HepG2 (cell line): ENCODE measurements at regions not wholly inside any gene's neighbourhood (a gene's known extent, or its start where the extent isn't known, plus 50 kb on each side); places are given as distances from the start of the nearest gene placed in this dataset.

Source experiments
- CEBPB ChIP-seq: IDR thresholded peaks from 2 replicates; pipeline ENCODE4 v1.6.1; 2011; ENCODE audit warnings: low read depth, low read length, improper control_type of control experiment, borderline replicate concordance
- NR3C1 ChIP-seq: sonication (generic); formaldehyde crosslinking; IDR thresholded peaks from 2 replicates; pipeline ENCODE4 v1.4.0; 2020; ENCODE audit warnings: missing genetic modification reagents
- THAP7 ChIP-seq: sonication (generic); formaldehyde crosslinking; IDR thresholded peaks from 2 replicates; pipeline ENCODE4 v1.8.1; 2023; ENCODE audit warnings: mild to moderate bottlenecking, missing genetic modification reagents
- ZFAT ChIP-seq: sonication (generic); formaldehyde crosslinking; conservative IDR thresholded peaks from 2 replicates; pipeline ENCODE4 v1.8.1; 2023; ENCODE audit warnings: missing genetic modification reagents, inconsistent platforms

- no peak for TF ChIP-seq NR3C1 (CRISPR knock-in tag)
- no peak for TF ChIP-seq ZFAT (CRISPR knock-in tag)
- no peak for TF ChIP-seq THAP7
- no peak for TF ChIP-seq CEBPB
These were observed 85.4 kb downstream of the MAGEB10 start for GRCh38 chrX:27893211-27893610.
